Stimulated activated CD4-positive, alpha-beta T cell treated with anti-CD3 and anti-CD28 coated beads, Interleukin-15, amount 100 ng/mL, for 1 hour (primary cell): ENCODE measurements at regions not wholly inside any gene's neighbourhood (a gene's known extent, or its start where the extent isn't known, plus 50 kb on each side); places are given as distances from the start of the nearest gene placed in this dataset.
"Not testable (repeated sequence)": the region's sequence is repeated elsewhere in the genome, so short reads cannot be mapped to it uniquely, and the experiment has no call there.

Source experiments
- DNase-seq, 2 donors: peaks; one replicate each; pipeline ENCODE4 v3.0.0-alpha.2; 2020; ENCODE audit warnings: low read depth in 1 of 2, low spot score in 1 of 2

- no peak for DNase-seq
Measured at GRCh38 chr22:48822278-48823233, 1005.1 kb downstream of the BRD1 start.

GRCh38 chr22:48821727-48822126 is 1005.9 kb downstream of the BRD1 start:
- no peak for DNase-seq

GRCh38 chr22:48821346-48821690 is 1006.4 kb downstream of the BRD1 start:
- no peak for DNase-seq

- no peak for DNase-seq
Measured at GRCh38 chr22:48820481-48821345, 1007.0 kb downstream of the BRD1 start.

GRCh38 chr22:48819961-48820360 is 1007.7 kb downstream of the BRD1 start:
- no peak for DNase-seq

GRCh38 chr22:48819232-48819631 is 1008.4 kb downstream of the BRD1 start:
- DNase-seq, result no peak

- not testable (repeated sequence) for DNase-seq
Measured at GRCh38 chr22:48817491-48817890, 1010.2 kb downstream of the BRD1 start.

- DNase-seq, result no peak
Measured at GRCh38 chr22:48811885-48812284, 1015.8 kb downstream of the BRD1 start.

GRCh38 chr22:48808038-48808960 is 1019.4 kb downstream of the BRD1 start:
- DNase-seq, result no peak

- no peak for DNase-seq
Measured at GRCh38 chr22:48807155-48807554, 1020.5 kb downstream of the BRD1 start.

GRCh38 chr22:48806227-48806781 is 1021.4 kb downstream of the BRD1 start:
- DNase-seq, result no peak

- no peak for DNase-seq
Measured at GRCh38 chr22:48805516-48805915, 1022.2 kb downstream of the BRD1 start.

GRCh38 chr22:48804811-48805301 is 1022.8 kb downstream of the BRD1 start:
- no peak for DNase-seq

GRCh38 chr22:48803948-48804810 is 1023.5 kb downstream of the BRD1 start:
- DNase-seq, result no peak

- no peak for DNase-seq
Measured at GRCh38 chr22:48803171-48803947, 1024.3 kb downstream of the BRD1 start.

- DNase-seq, result no peak
Measured at GRCh38 chr22:48802576-48802975, 1025.1 kb downstream of the BRD1 start.

GRCh38 chr22:48800886-48801607 is 1026.6 kb downstream of the BRD1 start:
- no peak for DNase-seq
